Coronary artery (tissue), 2 donors: ENCODE measurements at regions not wholly inside any gene's neighbourhood (a gene's known extent, or its start where the extent isn't known, plus 50 kb on each side); places are given as distances from the start of the nearest gene placed in this dataset.

ENCODE experiments used
- DNase-seq: peaks from one replicate; pipeline ENCODE4 v3.0.0-alpha.2; 2017; ENCODE audit warnings: low spot score
- H3K27ac ChIP-seq, 2 donors: fragments of 200-600 bp; sonication (generic); one replicate each; pipeline ENCODE4 v1.5.1; 2016 to 2019
- H3K4me3 ChIP-seq: fragments of 200-600 bp; sonication (generic); 2 replicates; pipeline ENCODE4 v1.5.1; 2016; ENCODE audit warnings: mild to moderate bottlenecking, moderate library complexity
- TF ChIP-seq, protein P1 (sequence below): fragments of 200-600 bp; sonication (generic); IDR thresholded peaks from one replicate; pipeline ENCODE4 v1.5.1; 2019; ENCODE audit warnings: antibody characterized with exemption

DNA sequence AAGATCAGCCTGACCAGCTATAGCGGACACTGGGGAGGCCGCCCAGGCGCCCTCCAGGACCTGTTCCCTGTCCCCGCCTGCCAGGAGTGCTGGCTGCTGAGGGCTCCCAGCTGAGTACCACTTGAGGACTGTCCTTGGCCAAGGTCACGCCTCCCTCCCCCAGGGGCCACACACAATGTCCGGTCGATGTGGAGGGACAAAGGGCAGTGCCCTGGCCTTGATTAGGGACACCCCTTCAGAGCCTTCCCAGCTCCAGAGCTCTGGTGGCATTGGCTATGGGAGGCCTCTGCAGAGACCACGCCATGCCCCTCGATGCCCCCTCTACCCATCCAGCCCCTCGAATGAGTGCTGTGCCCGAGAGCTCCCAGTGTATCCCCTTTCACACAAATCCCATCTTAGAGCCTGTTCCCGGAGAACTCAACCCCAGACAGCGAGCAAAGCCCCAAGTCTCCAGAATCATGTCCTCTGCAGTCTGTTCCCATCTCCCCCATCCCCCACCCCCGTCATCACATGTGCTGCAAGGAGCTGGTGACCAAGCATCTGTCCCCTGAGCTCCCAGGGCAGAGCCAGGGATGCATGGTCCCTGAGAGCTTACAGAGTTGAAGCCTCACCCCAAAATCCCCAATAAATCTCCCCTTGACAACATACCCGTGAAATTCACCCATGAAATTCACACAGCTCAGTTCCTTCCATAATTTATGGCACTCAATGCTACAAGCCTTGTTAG lies 158.9 kb downstream of the NUP210 start:
- Histone ChIP-seq H3K4me3 (no peak overlapping the region), H3K27ac (no peak overlapping the region)
- TF ChIP-seq, protein P1, sequence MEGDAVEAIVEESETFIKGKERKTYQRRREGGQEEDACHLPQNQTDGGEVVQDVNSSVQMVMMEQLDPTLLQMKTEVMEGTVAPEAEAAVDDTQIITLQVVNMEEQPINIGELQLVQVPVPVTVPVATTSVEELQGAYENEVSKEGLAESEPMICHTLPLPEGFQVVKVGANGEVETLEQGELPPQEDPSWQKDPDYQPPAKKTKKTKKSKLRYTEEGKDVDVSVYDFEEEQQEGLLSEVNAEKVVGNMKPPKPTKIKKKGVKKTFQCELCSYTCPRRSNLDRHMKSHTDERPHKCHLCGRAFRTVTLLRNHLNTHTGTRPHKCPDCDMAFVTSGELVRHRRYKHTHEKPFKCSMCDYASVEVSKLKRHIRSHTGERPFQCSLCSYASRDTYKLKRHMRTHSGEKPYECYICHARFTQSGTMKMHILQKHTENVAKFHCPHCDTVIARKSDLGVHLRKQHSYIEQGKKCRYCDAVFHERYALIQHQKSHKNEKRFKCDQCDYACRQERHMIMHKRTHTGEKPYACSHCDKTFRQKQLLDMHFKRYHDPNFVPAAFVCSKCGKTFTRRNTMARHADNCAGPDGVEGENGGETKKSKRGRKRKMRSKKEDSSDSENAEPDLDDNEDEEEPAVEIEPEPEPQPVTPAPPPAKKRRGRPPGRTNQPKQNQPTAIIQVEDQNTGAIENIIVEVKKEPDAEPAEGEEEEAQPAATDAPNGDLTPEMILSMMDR, result no peak
- no peak for DNase-seq

DNA sequence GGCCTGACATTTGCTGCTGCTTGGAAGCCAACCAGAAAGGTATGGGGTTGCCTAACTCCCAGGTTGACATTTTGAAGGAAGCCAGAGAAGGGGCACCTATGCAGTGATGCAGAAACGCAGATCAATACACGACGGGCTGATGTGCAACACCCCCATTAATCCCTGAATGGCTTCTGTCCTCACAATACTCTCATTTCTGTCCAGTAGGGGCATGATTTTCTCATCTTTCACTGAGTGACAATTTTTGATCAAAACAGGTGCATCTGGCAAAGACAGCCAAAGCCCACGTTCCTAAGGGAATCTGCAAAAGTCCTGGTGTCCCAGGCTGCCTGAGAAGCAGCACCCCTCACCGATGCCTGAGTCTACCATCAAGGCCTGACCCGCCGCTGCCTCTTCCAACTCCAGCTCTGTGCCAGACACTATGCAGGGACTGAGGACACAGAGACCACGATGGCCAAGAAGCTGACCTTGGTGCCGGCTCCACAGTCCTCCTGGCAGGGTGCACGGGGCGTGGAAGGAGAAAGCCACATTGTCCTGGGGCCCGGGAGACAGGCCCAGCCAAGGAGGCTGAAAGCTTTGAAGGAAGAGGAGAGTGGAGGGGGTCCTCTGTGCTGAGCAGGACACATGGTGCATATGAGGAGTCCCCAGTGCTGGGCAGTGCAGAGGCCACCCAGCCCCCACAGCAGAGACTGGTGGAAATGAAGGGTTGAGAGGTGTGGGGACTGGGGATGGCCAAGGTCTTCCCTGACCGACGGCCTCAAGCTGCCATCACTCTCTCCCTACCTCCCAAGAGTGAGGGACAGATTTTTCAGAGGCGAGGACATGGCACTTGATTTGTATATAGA lies 159.6 kb downstream of the NUP210 start:
- Histone ChIP-seq H3K4me3 (no peak overlapping the region), H3K27ac (no peak overlapping the region)
- TF ChIP-seq, protein P1, result no peak
- no peak for DNase-seq

DNA sequence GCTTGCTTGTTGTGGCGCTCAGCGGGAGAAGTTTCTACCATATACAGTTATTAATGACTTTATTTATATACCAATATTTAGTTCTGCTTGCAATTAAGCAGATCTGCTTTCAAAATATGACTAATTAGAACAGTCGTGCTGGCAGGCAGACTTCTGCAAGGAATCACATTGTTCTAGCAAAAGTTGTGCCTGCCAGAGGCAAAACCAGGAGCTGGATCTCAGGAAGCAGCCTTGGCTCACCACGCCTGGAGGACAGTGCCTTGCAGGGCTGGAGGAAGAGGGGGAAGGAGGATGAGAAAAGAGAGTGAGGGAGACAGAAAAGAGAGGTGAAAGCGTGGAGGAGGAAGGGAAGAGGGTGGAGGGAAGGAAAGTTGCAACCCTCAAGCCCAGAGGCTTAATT lies 160.3 kb downstream of the NUP210 start:
- Histone ChIP-seq H3K27ac (no peak overlapping the region), H3K4me3 (no peak overlapping the region)
- DNase-seq, result no peak
- TF ChIP-seq, protein P1, result no peak

DNA sequence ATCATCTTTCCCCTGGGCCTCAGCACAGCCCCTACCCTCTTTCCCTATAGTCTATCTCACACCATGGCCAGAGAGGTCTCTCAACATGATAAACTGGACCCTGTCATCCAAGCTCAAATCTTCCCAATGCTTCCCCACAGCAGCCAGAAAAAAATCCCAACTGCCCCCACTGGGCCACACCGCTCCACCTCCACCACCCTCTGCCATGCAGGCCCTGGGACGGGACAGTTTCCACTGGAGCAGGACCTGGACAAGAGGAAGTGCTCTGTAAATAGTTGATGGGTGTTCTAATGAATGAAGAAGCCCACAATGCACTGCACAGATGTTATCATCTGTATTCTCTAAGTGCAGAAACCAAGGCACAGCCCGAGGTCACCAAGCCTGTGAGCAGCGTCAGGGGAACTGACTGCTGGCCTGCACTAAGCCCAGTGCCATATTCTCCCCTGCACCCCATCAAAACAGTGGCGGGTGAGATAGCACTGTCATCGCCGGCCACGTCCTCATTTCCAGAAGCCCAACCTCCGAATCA lies 161.1 kb downstream of the NUP210 start:
- DNase-seq, result no peak
- TF ChIP-seq, protein P1, result no peak
- H3K4me3 ChIP-seq, result no peak overlapping the region
- no peak overlapping the region for H3K27ac ChIP-seq

DNA sequence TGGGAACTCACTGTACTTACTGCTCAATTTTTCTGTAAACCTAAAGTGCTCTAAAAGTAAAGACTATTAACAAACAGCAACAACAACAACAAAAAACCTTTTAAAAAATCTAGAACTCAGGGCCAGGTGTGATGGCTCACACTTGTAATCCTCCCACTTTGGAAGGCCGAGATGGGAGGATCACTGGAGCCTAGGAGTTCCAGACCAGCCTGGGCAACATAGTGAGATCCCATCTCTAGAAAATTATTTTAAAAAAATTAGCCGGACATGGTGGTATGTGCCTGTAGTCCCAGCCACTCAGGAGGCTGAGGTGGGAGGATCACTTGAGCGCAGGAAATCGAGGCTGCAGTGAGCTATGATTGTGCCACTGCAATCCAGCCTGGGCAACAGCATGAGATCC lies 161.8 kb downstream of the NUP210 start:
- TF ChIP-seq, protein P1, result no peak
- DNase-seq, result no peak
- no peak overlapping the region for H3K4me3 ChIP-seq
- no peak overlapping the region for H3K27ac ChIP-seq

DNA sequence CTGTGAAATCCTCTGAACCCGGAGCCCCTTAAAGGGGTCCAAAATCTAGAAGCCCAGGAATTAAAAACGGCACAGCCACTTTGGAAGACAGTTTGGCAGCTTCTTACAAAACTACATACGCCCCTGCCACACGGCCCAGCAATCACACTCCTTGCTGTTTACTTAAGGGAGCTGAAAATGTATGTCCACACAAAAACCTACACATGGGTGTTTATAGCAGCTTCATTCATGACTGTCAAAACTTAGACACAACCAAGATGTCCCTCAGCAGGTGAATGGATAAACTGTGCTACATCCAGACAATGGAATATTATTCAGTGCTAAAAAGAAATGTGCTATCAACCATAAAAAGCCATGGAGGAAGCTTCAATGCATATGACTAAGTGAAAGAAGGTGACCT lies 162.5 kb downstream of the NUP210 start:
- TF ChIP-seq, protein P1, result no peak
- H3K4me3 ChIP-seq, result no peak overlapping the region
- no peak overlapping the region for H3K27ac ChIP-seq
- no peak for DNase-seq
